OCI-LY1 (cell line): ENCODE measurements at regions not wholly inside any gene's neighbourhood (a gene's known extent, or its start where the extent isn't known, plus 50 kb on each side); places are given as distances from the start of the nearest gene placed in this dataset.

ENCODE experiments used
- H2AFZ ChIP-seq: fragments of 200-600 bp; sonication (generic), shearing (Covaris generic); 2 replicates; pipeline ENCODE4 v1.6.0; 2014; ENCODE audit warnings: antibody characterized with exemption, mild to moderate bottlenecking, low read length
- H3F3A ChIP-seq: fragments of 200-600 bp; sonication (generic), shearing (Covaris generic); 2 replicates; pipeline ENCODE4 v1.6.0; 2014; ENCODE audit warnings: mild to moderate bottlenecking, antibody characterized with exemption, low read length, moderate library complexity; ENCODE audit not compliant: insufficient read depth
- H3K27ac ChIP-seq: fragments of 200-600 bp; sonication (generic); 2 replicates; pipeline ENCODE4 v1.5.1; 2014; ENCODE audit warnings: low read length, mixed run types, mild to moderate bottlenecking, low read depth; ENCODE audit not compliant: poor library complexity, severe bottlenecking
- H3K27me3 ChIP-seq: fragments of 200-600 bp; sonication (generic); 2 replicates; pipeline ENCODE4 v1.6.0; 2014; ENCODE audit warnings: antibody characterized with exemption, mild to moderate bottlenecking, low read length, moderate library complexity; ENCODE audit not compliant: insufficient read depth
- H3K36me3 ChIP-seq: fragments of 200-600 bp; sonication (generic); 2 replicates; pipeline ENCODE4 v1.6.1; 2014; ENCODE audit warnings: mild to moderate bottlenecking, antibody characterized with exemption, low read length, moderate library complexity, mixed read lengths; ENCODE audit not compliant: insufficient read depth
- H3K4me1 ChIP-seq: fragments of 200-600 bp; sonication (generic); 2 replicates; pipeline ENCODE4 v1.5.1; 2014; ENCODE audit warnings: mild to moderate bottlenecking, low read length, moderate library complexity; ENCODE audit not compliant: insufficient read depth, severe bottlenecking
- H3K4me2 ChIP-seq: fragments of 200-600 bp; sonication (generic), shearing (Covaris generic); 2 replicates; pipeline ENCODE4 v1.6.1; 2014; ENCODE audit warnings: low read length
- H3K4me3 ChIP-seq: fragments of 200-600 bp; sonication (generic); 2 replicates; pipeline ENCODE4 v1.5.1; 2014; ENCODE audit warnings: low read length, low read depth, mild to moderate bottlenecking, mixed read lengths; ENCODE audit not compliant: poor library complexity, severe bottlenecking
- H3K79me2 ChIP-seq: fragments of 200-600 bp; shearing (Covaris generic); 2 replicates; pipeline ENCODE4 v1.6.1; 2016; ENCODE audit warnings: mixed run types, low read length, mixed read lengths; ENCODE audit not compliant: insufficient read depth
- H3K9ac ChIP-seq: fragments of 200-600 bp; sonication (generic), shearing (Covaris generic); 2 replicates; pipeline ENCODE4 v1.6.1; 2014; ENCODE audit warnings: mild to moderate bottlenecking, low read length, mixed read lengths
- H3K9me2 ChIP-seq: fragments of 200-600 bp; sonication (generic), shearing (Covaris generic); 2 replicates; pipeline ENCODE4 v1.6.1; 2014; ENCODE audit warnings: low read depth, mild to moderate bottlenecking, low read length, mixed read lengths
- H3K9me3 ChIP-seq: fragments of 200-600 bp; shearing (Covaris generic); 2 replicates; pipeline ENCODE4 v1.6.1; 2014; ENCODE audit warnings: low read length, mixed read lengths
- H4K20me1 ChIP-seq: fragments of 200-600 bp; sonication (generic), shearing (Covaris generic); 2 replicates; pipeline ENCODE4 v1.6.0; 2016; ENCODE audit warnings: mild to moderate bottlenecking, low read length; ENCODE audit not compliant: insufficient read depth
- EZH2 ChIP-seq: fragments of 200-600 bp; sonication (generic), shearing (Covaris generic); IDR thresholded peaks from 2 replicates; pipeline ENCODE4 v1.8.0; 2017; ENCODE audit warnings: borderline replicate concordance, mixed run types, mild to moderate bottlenecking, antibody characterized with exemption, low read length, moderate library complexity, mixed read lengths
- TF ChIP-seq, protein P1 (sequence below): fragments of 200-600 bp; sonication (generic), shearing (Covaris generic); IDR thresholded peaks from 2 replicates; pipeline ENCODE4 v1.5.1; 2017; ENCODE audit warnings: mild to moderate bottlenecking, antibody characterized with exemption, low read length, moderate library complexity, mixed read lengths

DNA sequence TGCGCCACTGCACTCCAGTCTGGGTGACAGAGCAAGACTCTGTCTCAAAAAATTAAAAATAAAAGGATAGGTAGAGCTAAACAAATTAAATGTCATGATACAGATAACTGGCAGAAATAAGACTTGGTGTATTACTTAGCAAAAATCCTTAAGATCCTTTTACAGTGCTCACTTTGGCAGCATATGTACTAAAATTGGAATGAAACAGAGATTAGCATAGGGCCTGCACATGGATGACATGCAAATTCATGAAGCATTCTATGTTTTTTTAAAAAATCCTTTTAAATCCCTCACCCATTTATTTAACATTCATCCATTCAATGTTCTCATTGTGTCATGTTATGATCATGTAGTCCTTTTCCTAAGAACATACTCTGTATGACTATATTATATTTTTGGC lies 528.8 kb downstream of the CD83 start:
- TF ChIP-seq, protein P1, sequence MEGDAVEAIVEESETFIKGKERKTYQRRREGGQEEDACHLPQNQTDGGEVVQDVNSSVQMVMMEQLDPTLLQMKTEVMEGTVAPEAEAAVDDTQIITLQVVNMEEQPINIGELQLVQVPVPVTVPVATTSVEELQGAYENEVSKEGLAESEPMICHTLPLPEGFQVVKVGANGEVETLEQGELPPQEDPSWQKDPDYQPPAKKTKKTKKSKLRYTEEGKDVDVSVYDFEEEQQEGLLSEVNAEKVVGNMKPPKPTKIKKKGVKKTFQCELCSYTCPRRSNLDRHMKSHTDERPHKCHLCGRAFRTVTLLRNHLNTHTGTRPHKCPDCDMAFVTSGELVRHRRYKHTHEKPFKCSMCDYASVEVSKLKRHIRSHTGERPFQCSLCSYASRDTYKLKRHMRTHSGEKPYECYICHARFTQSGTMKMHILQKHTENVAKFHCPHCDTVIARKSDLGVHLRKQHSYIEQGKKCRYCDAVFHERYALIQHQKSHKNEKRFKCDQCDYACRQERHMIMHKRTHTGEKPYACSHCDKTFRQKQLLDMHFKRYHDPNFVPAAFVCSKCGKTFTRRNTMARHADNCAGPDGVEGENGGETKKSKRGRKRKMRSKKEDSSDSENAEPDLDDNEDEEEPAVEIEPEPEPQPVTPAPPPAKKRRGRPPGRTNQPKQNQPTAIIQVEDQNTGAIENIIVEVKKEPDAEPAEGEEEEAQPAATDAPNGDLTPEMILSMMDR: no peak
- Histone ChIP-seq H3F3A (no peaks in the 10 kb centered on the region), H3K9ac (no peak overlapping the region), H3K36me3 (no peaks in the 10 kb centered on the region), H3K4me2 (no peak overlapping the region), H4K20me1 (no peaks in the 10 kb centered on the region), H3K9me2 (no peaks in the 10 kb centered on the region), H2AFZ (no peak overlapping the region), H3K9me3 (no peaks in the 10 kb centered on the region), H3K79me2 (no peaks in the 10 kb centered on the region), H3K4me3 (no peak overlapping the region), H3K27me3 (no peaks in the 10 kb centered on the region), H3K27ac (no peak overlapping the region), H3K4me1 (no peaks in the 10 kb centered on the region)

DNA sequence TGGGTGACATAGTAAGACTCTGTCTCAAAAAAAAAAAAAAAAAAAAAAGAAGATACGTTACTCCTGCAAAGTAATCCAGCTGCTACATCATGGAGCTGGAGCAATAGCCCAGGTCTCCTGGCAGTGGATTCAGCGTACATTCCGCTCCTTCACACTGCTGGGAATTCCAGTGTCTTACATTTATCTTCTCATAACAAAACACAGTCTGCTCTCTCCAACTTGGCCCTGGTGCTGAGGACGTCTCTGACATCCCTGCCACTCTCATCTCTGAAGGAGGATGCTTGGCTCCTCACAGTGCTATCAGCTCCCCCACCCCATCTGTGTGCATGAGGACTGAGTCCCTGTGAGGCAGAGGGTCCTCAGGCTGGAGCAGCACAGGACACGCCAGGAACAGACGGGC lies 529.8 kb downstream of the CD83 start:
- TF ChIP-seq, protein P1: no peak
- no peak for TF ChIP-seq EZH2
- Histone ChIP-seq H3K4me2 (no peak overlapping the region), H2AFZ (no peak overlapping the region)

DNA sequence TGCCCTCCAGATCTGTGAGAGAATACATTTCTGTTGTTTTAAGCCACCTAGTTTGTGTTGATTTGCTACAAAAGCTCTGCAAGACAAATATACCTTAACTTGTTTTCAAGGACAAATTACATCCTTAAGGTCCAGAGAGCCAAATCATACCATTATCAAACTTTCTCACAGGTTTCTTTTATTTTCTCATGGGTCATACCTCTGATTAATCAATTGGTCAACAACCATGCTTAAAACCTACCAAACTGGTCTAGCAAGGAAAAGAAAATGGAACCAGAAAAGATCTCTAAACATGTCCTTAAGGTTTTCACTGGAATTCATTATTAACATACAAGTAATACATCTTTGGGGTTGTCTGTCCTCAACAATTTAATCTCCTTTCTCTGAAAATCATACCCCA lies 535.0 kb downstream of the CD83 start:
- Histone ChIP-seq H3F3A (no peaks in the 10 kb centered on the region), H4K20me1 (no peaks in the 10 kb centered on the region), H3K9me3 (no peaks in the 10 kb centered on the region), H3K36me3 (no peaks in the 10 kb centered on the region), H3K9me2 (no peaks in the 10 kb centered on the region), H3K27ac (no peak overlapping the region), H2AFZ (no peak overlapping the region), H3K79me2 (no peaks in the 10 kb centered on the region), H3K27me3 (no peaks in the 10 kb centered on the region), H3K9ac (no peak overlapping the region), H3K4me1 (peaks cover 15% of the 10 kb centered on the region), H3K4me3 (no peak overlapping the region), H3K4me2 (no peak overlapping the region)
- no peak for TF ChIP-seq EZH2
- TF ChIP-seq, protein P1: no peak

More for the DNA sequence above, 529.8 kb downstream of the CD83 start:
- no peaks in the 10 kb centered on the region for H3K79me2 ChIP-seq
- H4K20me1 ChIP-seq: no peaks in the 10 kb centered on the region
- no peaks in the 10 kb centered on the region for H3K27me3 ChIP-seq
- no peaks in the 10 kb centered on the region for H3K36me3 ChIP-seq
- H3K9ac ChIP-seq: no peak overlapping the region
- H3K9me3 ChIP-seq: no peaks in the 10 kb centered on the region
- H3K9me2 ChIP-seq: no peaks in the 10 kb centered on the region
- H3F3A ChIP-seq: no peaks in the 10 kb centered on the region
- no peaks in the 10 kb centered on the region for H3K4me1 ChIP-seq
- no peak overlapping the region for H3K4me3 ChIP-seq
- H3K27ac ChIP-seq: no peak overlapping the region
